ENCODE measurements at regions not wholly inside any gene's neighbourhood (a gene's known extent, or its start where the extent isn't known, plus 50 kb on each side); places are given as distances from the start of the nearest gene placed in this dataset.
"Not testable (repeated sequence)": the region's sequence is repeated elsewhere in the genome, so short reads cannot be mapped to it uniquely, and the experiment has no call there.

- no peak for DNase-seq (ENCODE audit: low spot score)
These were observed 128.0 kb downstream of the TENT5A start for GRCh38 chr6:81624453-81624852.

GRCh38 chr6:81623106-81623759 lies 129.2 kb downstream of the TENT5A start:
- no peak for DNase-seq (ENCODE audit: low spot score)

GRCh38 chr6:81621816-81622395 lies 130.6 kb downstream of the TENT5A start:
- no peak for DNase-seq (ENCODE audit: low spot score)

- no peak for DNase-seq (ENCODE audit: low spot score)
These were observed 138.2 kb downstream of the TENT5A start for GRCh38 chr6:81614292-81614691.

GRCh38 chr6:81613606-81614005 lies 138.9 kb downstream of the TENT5A start:
- peak; percentile 59 for DNase-seq (ENCODE audit: low spot score)

GRCh38 chr6:81612136-81612535 lies 140.3 kb downstream of the TENT5A start:
- no peak for DNase-seq (ENCODE audit: low spot score)

GRCh38 chr6:81609736-81610135 lies 142.7 kb downstream of the TENT5A start:
- DNase-seq (ENCODE audit: low spot score): no peak

GRCh38 chr6:81608776-81609175 lies 143.7 kb downstream of the TENT5A start:
- no peak for DNase-seq (ENCODE audit: low spot score)

- DNase-seq (ENCODE audit: low spot score): no peak
These were observed 145.5 kb downstream of the TENT5A start for GRCh38 chr6:81606965-81607381.

- no peak for DNase-seq (ENCODE audit: low spot score)
These were observed 147.0 kb downstream of the TENT5A start for GRCh38 chr6:81605526-81605925.

- DNase-seq (ENCODE audit: low spot score): no peak
These were observed 150.6 kb downstream of the TENT5A start for GRCh38 chr6:81601918-81602317.

- not testable (repeated sequence) for DNase-seq (ENCODE audit: low spot score)
These were observed 152.0 kb downstream of the TENT5A start for GRCh38 chr6:81600488-81600887.

- DNase-seq (ENCODE audit: low spot score): no peak
These were observed 158.0 kb downstream of the TENT5A start for GRCh38 chr6:81594501-81594900.

GRCh38 chr6:81590314-81590691 lies 162.2 kb downstream of the TENT5A start:
- no peak for DNase-seq (ENCODE audit: low spot score)

- no peak for DNase-seq (ENCODE audit: low spot score)
These were observed 162.8 kb downstream of the TENT5A start for GRCh38 chr6:81589465-81590313.

GRCh38 chr6:81585686-81586085 lies 166.8 kb downstream of the TENT5A start:
- DNase-seq (ENCODE audit: low spot score): not testable (repeated sequence)

GRCh38 chr6:81584156-81584555 lies 168.3 kb downstream of the TENT5A start:
- DNase-seq (ENCODE audit: low spot score): not testable (repeated sequence)

GRCh38 chr6:81575442-81575841 lies 177.0 kb downstream of the TENT5A start:
- no peak for DNase-seq (ENCODE audit: low spot score)

- DNase-seq (ENCODE audit: low spot score): no peak
These were observed 180.5 kb downstream of the TENT5A start for GRCh38 chr6:81572020-81572419.

GRCh38 chr6:81570681-81571080 lies 181.8 kb downstream of the TENT5A start:
- no peak for DNase-seq (ENCODE audit: low spot score)

GRCh38 chr6:81568973-81569372 lies 183.5 kb downstream of the TENT5A start:
- no peak for DNase-seq (ENCODE audit: low spot score)

- DNase-seq (ENCODE audit: low spot score): peak; percentile 4
These were observed 187.4 kb downstream of the TENT5A start for GRCh38 chr6:81565071-81565470.

- DNase-seq (ENCODE audit: low spot score): no peak
These were observed 187.9 kb downstream of the TENT5A start for GRCh38 chr6:81564470-81565068.
